ENCODE measurements at regions not wholly inside any gene's neighbourhood (a gene's known extent, or its start where the extent isn't known, plus 50 kb on each side); places are given as distances from the start of the nearest gene placed in this dataset.

GRCh38 chr15:81843757-81844407 is 201.9 kb downstream of the MEX3B start:
- TF ChIP-seq EZH2 (IDR thresholded peaks at IDR 0.05; ENCODE audit: borderline replicate concordance, low read depth, low read length, severe bottlenecking) = no peak
- no peak for TF ChIP-seq POLR2A (IDR thresholded peaks at IDR 0.05; ENCODE audit: low read depth, low read length)
- TF ChIP-seq, protein P1, sequence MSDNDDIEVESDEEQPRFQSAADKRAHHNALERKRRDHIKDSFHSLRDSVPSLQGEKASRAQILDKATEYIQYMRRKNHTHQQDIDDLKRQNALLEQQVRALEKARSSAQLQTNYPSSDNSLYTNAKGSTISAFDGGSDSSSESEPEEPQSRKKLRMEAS (IDR thresholded peaks at IDR 0.05; ENCODE audit: insufficient read depth, insufficient read length) = no peak
- TF ChIP-seq, protein P2, sequence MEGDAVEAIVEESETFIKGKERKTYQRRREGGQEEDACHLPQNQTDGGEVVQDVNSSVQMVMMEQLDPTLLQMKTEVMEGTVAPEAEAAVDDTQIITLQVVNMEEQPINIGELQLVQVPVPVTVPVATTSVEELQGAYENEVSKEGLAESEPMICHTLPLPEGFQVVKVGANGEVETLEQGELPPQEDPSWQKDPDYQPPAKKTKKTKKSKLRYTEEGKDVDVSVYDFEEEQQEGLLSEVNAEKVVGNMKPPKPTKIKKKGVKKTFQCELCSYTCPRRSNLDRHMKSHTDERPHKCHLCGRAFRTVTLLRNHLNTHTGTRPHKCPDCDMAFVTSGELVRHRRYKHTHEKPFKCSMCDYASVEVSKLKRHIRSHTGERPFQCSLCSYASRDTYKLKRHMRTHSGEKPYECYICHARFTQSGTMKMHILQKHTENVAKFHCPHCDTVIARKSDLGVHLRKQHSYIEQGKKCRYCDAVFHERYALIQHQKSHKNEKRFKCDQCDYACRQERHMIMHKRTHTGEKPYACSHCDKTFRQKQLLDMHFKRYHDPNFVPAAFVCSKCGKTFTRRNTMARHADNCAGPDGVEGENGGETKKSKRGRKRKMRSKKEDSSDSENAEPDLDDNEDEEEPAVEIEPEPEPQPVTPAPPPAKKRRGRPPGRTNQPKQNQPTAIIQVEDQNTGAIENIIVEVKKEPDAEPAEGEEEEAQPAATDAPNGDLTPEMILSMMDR (IDR thresholded peaks at IDR 0.05; ENCODE audit: extremely low read depth in 1 of 2, insufficient read depth in 1 of 2, low read depth in 1 of 2, low read length in 2 of 2) = no peak
- TF ChIP-seq POLR2AphosphoS5 (IDR thresholded peaks at IDR 0.05; ENCODE audit: insufficient read depth, low read depth, low read length) = no peak
- TF ChIP-seq JUN (IDR thresholded peaks at IDR 0.05; ENCODE audit: borderline replicate concordance, insufficient read depth, insufficient read length, low read depth) = no peak
- TF ChIP-seq FOS (IDR thresholded peaks at IDR 0.05; ENCODE audit: borderline replicate concordance, insufficient read depth, low read length) = no peak
- no peak for TF ChIP-seq MYC (IDR thresholded peaks at IDR 0.05; ENCODE audit: low read depth, low read length)
